HG03280 (cell line): ENCODE measurements at regions not wholly inside any gene's neighbourhood (a gene's known extent, or its start where the extent isn't known, plus 50 kb on each side); places are given as distances from the start of the nearest gene placed in this dataset.

Experiments
- ATAC-seq: cut with Tn5 transposase; IDR thresholded peaks from one replicate; pipeline ENCODE4 v1.9.1; 2021; ENCODE audit warnings: mild to moderate bottlenecking, moderate library complexity; ENCODE audit not compliant: unreplicated experiment

- ATAC-seq = no peak
These were observed 724.3 kb downstream of the TBC1D22A start for GRCh38 chr22:47486569-47487312.

DNA sequence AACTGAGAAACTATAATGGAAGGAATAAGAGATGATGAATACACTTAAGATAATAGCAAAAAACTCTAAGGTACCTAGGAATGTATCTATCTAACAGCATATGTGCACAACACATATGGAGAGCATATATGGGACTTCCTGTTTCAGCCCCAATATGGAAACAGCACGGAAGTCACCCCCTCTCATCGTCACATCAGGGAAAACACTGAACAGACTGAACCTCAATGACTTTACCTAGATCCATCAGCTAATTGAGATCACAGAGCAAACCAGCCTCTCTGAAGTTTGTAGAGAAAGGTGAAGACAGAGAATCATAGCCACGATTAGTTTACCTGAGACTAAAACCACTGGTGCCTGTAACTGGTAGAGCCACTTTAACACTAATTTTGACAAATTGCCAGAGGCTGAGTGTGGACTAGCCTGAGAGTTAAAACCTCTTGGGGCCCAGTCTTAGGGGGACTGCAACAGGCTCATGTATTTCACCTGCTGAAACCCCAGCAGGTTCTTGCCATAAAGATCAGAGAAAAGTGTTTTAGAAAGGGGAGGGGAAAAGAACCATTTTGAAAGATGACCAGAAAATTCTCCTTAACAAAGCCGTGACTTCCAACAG lies 722.6 kb downstream of the TBC1D22A start:
- ATAC-seq = no peak

DNA sequence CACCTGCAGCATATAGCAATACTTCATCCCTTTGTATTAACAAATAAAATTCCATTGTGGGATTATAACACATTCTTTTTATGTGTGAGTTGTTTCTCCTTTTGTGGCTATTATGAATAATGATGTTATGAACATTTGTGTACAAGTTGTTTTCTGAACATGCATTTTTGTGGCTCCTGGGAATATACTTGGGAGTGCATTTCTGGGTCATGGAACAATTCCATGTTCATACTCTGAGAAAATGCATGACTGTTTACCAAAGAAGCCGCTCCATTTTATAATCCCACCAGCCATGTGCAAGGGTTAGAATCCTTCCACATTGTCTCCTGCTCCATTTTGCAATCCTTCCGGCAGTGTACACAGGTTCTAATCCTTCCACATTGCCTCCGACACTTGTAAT lies 713.8 kb downstream of the TBC1D22A start:
- ATAC-seq = no peak

DNA sequence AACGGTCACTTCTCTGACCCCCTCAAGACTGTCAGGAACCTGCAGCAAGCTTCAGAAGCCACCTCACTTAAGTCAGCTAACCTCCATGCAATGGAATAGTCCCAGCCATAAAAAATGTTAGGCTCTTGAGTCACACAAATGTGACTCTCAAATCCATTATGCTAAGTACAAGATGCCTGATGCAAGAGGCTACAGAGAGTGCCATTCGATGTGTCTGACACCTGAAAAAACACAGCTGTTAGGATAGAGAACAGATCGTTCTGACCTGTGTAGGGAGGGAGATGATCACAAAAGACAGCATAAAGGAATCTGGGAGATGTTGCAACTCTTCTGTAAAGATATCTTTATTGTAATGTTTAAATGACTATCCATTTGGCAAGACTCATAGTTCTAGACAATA lies 712.4 kb downstream of the TBC1D22A start:
- ATAC-seq = no peak

- no peak for ATAC-seq
These were observed 712.0 kb downstream of the TBC1D22A start for GRCh38 chr22:47474464-47474863.

DNA sequence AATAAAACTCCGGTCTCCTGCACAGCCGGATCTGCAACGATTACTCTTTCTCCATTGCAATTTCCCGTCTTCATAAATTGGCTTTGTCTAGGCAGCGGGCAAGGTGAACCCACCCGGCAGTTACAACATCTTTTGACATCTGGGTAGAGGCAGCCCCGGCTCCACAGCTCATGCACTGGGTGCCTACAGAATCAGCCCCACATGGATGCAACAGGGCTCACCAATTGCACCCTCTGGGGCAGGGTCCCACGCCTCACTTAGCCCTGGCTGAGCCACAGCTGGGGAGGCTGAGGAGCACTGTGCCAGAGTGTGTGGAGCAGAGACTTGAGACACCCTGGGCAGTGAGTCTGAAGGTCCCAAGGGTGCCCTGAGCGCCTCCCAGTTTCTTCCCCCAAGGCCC lies 710.2 kb downstream of the TBC1D22A start:
- no peak for ATAC-seq

GRCh38 chr22:47471406-47471805 lies 709.0 kb downstream of the TBC1D22A start:
- no peak for ATAC-seq

- no peak for ATAC-seq
These were observed 703.4 kb downstream of the TBC1D22A start for GRCh38 chr22:47465809-47466208.

DNA sequence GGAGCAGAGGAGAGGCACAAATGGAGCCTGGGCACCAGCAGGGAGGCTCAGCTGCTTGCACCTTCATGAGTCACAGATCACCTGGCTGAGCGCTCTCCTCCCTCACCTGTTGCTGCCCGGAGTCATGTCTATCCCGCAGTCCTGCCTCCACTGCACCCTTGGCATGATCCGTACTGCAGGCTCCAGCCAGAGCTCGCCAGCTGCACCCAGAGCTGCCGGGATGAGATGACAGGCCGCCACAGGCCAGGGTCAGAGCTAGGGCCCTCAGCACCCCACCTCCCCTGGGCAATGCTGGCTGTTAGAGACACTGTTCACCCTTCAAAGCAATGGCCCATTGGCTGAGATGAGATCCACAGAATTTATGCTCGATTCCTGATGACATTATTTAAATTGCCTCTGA lies 702.8 kb downstream of the TBC1D22A start:
- ATAC-seq = no peak

GRCh38 chr22:47463220-47463619 lies 700.8 kb downstream of the TBC1D22A start:
- ATAC-seq = no peak

- ATAC-seq = no peak
These were observed 698.4 kb downstream of the TBC1D22A start for GRCh38 chr22:47460861-47461260.

DNA sequence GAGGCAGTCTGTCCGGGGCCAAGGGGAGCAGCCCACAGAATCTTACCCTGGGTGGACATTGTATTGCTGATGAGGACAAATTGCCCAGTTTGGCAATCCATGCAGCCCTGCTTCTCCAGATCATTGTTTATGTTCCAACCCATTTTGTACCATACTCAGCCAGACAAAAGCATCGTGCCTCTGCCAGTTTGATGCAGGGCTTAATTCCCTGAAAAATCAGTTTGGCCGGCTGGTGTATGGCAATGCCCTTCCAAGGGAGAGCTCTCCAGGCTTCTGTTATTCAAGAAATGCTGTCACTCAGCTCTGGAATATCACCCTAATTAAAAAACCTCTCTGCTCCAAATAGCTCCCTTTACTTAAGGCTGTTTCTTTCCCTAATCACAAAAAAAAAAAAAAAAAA lies 697.7 kb downstream of the TBC1D22A start:
- no peak for ATAC-seq

GRCh38 chr22:47458348-47458747 lies 695.9 kb downstream of the TBC1D22A start:
- no peak for ATAC-seq

- ATAC-seq = no peak
These were observed 695.3 kb downstream of the TBC1D22A start for GRCh38 chr22:47457509-47458300.

DNA sequence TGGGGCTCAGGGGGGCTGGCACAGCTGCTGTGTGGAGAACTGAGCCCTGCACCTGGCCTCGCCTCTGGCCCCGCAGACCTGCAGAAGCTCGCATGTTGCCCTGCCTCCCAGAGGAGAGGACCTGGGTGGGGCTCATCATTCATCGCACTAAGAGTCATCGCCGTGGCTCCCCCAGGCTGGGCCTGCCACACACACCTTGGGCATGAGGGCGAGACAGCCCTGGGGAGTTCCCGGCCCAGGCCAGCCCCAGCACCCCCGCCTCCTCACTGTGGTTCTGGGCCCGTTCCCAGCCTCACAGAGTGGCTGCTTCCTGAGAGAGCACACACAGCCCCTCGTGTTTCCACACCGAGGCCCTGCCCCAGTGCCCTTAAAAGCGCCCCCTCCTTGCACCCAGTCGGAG lies 694.6 kb downstream of the TBC1D22A start:
- no peak for ATAC-seq

DNA sequence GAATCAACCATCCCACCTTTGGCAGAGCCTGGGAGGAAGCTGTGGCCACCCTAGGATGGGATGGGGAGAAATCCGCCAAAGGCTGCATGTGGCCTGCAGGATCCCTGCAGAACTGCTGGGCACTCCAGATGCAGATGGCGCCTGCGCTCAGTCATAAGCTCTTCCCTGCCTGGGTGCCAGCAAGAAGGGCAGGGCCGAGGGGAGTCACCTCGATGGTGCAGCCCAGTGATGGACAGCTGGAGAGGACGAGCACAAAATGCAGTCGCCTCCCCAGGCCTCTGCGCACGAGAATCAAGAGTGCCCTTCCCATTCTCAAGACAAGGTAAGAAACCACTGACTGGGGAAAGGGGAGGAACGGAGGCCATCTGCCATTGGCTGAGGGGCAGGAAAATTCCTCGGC lies 693.6 kb downstream of the TBC1D22A start:
- ATAC-seq = no peak

DNA sequence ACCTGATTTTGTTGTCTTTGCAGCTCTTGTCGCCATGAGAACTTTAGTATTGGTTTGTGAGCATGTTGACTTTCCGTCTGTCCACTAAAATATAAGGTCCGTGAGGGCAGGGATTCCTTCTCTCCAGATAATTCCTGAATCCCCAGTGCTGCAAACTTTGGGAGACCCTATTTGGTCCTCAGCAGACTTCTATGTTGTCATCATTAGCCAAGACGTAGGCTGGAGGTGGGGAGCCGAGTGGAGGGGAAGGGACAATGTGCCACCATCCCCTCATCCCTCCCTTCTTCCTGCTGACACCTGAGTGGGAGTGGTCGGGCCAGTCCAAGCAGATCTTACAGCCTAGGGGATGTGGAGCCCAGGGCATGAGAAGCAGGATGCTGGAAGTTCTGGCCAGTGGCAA lies 690.6 kb downstream of the TBC1D22A start:
- ATAC-seq = no peak

DNA sequence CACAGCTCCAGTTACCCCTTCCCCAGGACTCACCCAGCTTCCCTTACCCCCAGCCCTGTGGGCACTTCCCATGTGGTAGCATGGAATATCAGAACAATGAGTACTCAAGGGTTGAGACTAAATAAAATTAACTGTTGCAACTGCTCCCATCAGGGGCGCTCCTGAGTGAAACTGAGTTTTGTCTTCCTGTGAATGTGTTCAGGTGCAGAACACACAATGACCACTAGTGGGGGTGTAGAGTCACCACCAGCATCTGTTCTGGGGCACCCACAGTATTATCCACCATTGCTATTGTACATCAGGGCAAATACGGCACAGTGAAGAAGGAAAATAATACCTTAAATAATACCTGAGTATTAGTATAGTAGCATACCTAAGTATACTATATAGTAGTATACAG lies 689.7 kb downstream of the TBC1D22A start:
- no peak for ATAC-seq

DNA sequence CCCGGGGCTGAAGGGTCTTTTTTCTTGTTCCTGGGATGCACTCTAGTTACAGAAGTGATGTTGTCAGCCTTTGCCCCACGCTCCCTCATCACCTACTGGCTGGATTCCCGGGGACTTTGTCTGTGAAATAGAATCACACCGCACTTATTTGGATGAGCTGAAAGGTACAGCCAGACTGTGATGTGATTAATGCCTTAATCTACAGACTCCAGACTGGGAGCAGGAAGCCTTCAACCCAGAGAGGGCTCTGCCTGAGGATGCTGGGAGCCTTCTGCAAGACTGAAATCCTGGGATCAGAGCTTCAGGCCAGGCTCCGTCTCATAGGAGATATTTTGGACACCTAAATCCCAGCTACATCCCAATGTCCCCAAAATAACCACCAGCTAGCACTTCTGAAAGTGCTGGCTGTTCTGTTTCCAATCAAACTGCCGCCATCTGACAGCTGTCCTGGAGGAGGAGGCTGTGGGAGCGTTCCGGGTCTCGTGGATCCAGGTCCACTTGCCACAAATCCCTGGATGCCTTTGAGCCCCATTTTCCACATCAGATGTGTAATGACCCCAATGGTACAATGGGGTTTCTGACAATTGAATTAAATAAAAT lies 688.5 kb downstream of the TBC1D22A start:
- no peak for ATAC-seq

- ATAC-seq = no peak
These were observed 687.2 kb downstream of the TBC1D22A start for GRCh38 chr22:47449508-47450270.
